Progenitor cell of endocrine pancreas (in vitro differentiated cells): ENCODE measurements at regions not wholly inside any gene's neighbourhood (a gene's known extent, or its start where the extent isn't known, plus 50 kb on each side); places are given as distances from the start of the nearest gene placed in this dataset.

ENCODE experiments used
- DNase-seq: peaks from one replicate; pipeline ENCODE4 v3.0.0; 2021; ENCODE audit warnings: low spot score; ENCODE audit not compliant: unreplicated experiment
- H3K27ac Mint-ChIP-seq: 2 replicates; pipeline ENCODE4 v1.8.0; 2021; ENCODE audit warnings: mild to moderate bottlenecking, moderate library complexity, mixed read lengths
- H3K27me3 Mint-ChIP-seq: 2 replicates; pipeline ENCODE4 v1.8.0; 2021; ENCODE audit warnings: mixed read lengths
- H3K36me3 Mint-ChIP-seq: 2 replicates; pipeline ENCODE4 v1.8.0; 2022; ENCODE audit warnings: mixed read lengths; ENCODE audit not compliant: insufficient read depth
- H3K4me1 Mint-ChIP-seq: 2 replicates; pipeline ENCODE4 v1.8.0; 2021; ENCODE audit warnings: low read depth, mixed read lengths
- H3K4me3 Mint-ChIP-seq: 2 replicates; pipeline ENCODE4 v1.8.0; 2021; ENCODE audit warnings: low read depth, mild to moderate bottlenecking, moderate library complexity, mixed read lengths
- H3K9me3 Mint-ChIP-seq: 2 replicates; pipeline ENCODE4 v1.8.0; 2021; ENCODE audit warnings: low read depth, mixed read lengths
- CTCF ChIP-seq: fragments of 200-600 bp; sonication (generic); IDR thresholded peaks from one replicate; pipeline ENCODE4 v1.5.0; 2021; ENCODE audit warnings: antibody characterized with exemption, mild to moderate bottlenecking; ENCODE audit not compliant: unreplicated experiment

- H3K4me1 Mint-ChIP-seq, result no peaks in the 10 kb centered on the region
- no peak for DNase-seq
- no peak overlapping the region for H3K4me3 Mint-ChIP-seq
- no peak for TF ChIP-seq CTCF
- no peaks in the 10 kb centered on the region for H3K36me3 Mint-ChIP-seq
- H3K9me3 Mint-ChIP-seq, result no peaks in the 10 kb centered on the region
- no peak overlapping the region for H3K27ac Mint-ChIP-seq
- H3K27me3 Mint-ChIP-seq, result no peaks in the 10 kb centered on the region
Measured at GRCh38 chr2:157172866-157173578, 84.5 kb upstream of the GALNT5 start.

GRCh38 chr2:157173740-157174184, 83.7 kb upstream of the GALNT5 start:
- no peak for TF ChIP-seq CTCF
- H3K27ac Mint-ChIP-seq, result no peak overlapping the region
- no peaks in the 10 kb centered on the region for H3K27me3 Mint-ChIP-seq
- no peaks in the 10 kb centered on the region for H3K4me1 Mint-ChIP-seq
- H3K4me3 Mint-ChIP-seq, result no peak overlapping the region
- H3K36me3 Mint-ChIP-seq, result no peaks in the 10 kb centered on the region
- no peak for DNase-seq
- no peaks in the 10 kb centered on the region for H3K9me3 Mint-ChIP-seq

GRCh38 chr2:157174321-157174720, 83.2 kb upstream of the GALNT5 start:
- H3K9me3 Mint-ChIP-seq, result no peaks in the 10 kb centered on the region
- H3K36me3 Mint-ChIP-seq, result no peaks in the 10 kb centered on the region

GRCh38 chr2:157176602-157177001, 80.9 kb upstream of the GALNT5 start:
- Mint-ChIP-seq H3K27me3 (no peaks in the 10 kb centered on the region), H3K4me3 (no peak overlapping the region), H3K9me3 (no peaks in the 10 kb centered on the region), H3K36me3 (no peaks in the 10 kb centered on the region), H3K27ac (no peak overlapping the region), H3K4me1 (no peaks in the 10 kb centered on the region)
- TF ChIP-seq CTCF, result no peak
- no peak for DNase-seq

More at GRCh38 chr2:157174321-157174720, 83.2 kb upstream of the GALNT5 start:
- no peak for TF ChIP-seq CTCF
- Mint-ChIP-seq H3K27me3 (no peaks in the 10 kb centered on the region), H3K27ac (no peak overlapping the region), H3K4me3 (no peak overlapping the region), H3K4me1 (no peaks in the 10 kb centered on the region)
- DNase-seq, result no peak

GRCh38 chr2:157178874-157179273, 78.6 kb upstream of the GALNT5 start:
- no peak overlapping the region for H3K27ac Mint-ChIP-seq
- H3K4me1 Mint-ChIP-seq, result peaks cover 4% of the 10 kb centered on the region
- TF ChIP-seq CTCF, result peak; percentile 15
- H3K36me3 Mint-ChIP-seq, result no peaks in the 10 kb centered on the region
- H3K4me3 Mint-ChIP-seq, result no peak overlapping the region
- DNase-seq, result no peak
- no peaks in the 10 kb centered on the region for H3K27me3 Mint-ChIP-seq
- H3K9me3 Mint-ChIP-seq, result no peaks in the 10 kb centered on the region
